HL-60 (cell line): ENCODE measurements at regions not wholly inside any gene's neighbourhood (a gene's known extent, or its start where the extent isn't known, plus 50 kb on each side); places are given as distances from the start of the nearest gene placed in this dataset.

Experiments
- CTCF ChIP-seq: IDR thresholded peaks from one replicate; pipeline ENCODE4 v1.5.1; 2011; ENCODE audit warnings: low read length, control low read depth, inconsistent platforms; ENCODE audit not compliant: insufficient read depth
- POLR2AphosphoS5 ChIP-seq: IDR thresholded peaks from 2 replicates; pipeline ENCODE4 v1.6.1; 2012; ENCODE audit warnings: low read depth
- REST ChIP-seq: IDR thresholded peaks from 2 replicates; pipeline ENCODE4 v1.6.1; 2012; ENCODE audit warnings: low read depth; ENCODE audit not compliant: insufficient replicate concordance

GRCh38 chr18:77528872-77529271 lies 279.2 kb downstream of the GALR1 start:
- TF ChIP-seq CTCF: no peak
- TF ChIP-seq REST: no peak
- TF ChIP-seq POLR2AphosphoS5: no peak
